ENCODE measurements at regions not wholly inside any gene's neighbourhood (a gene's known extent, or its start where the extent isn't known, plus 50 kb on each side); places are given as distances from the start of the nearest gene placed in this dataset.

DNA sequence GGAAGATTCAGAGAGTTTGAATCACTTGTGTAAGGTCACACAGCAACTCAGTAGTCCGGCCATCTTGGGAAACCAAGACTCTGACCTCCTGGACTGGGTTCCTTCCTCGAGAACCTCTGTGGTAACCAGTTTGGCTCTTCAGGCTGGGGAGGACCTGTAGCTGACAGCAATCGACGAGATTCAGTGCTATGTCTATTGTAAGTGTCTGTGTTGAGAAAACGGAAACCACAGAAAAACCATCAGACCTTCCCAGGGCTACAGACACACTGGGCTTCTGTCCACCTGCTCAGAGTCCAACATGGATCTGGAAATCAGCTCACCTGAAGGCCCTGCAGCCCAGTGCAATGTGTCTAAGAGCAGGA lies 403.7 kb downstream of the RPS24 start:
- H3K9ac ChIP-seq (ENCODE audit: insufficient read depth, low read length) = no peak overlapping the region
- TF ChIP-seq CTCF (conservative IDR thresholded peaks at IDR 0.05 in 1 of 2, IDR thresholded peaks at IDR 0.05 in 1 of 2; ENCODE audit: low read depth in 1 of 2, low read length in 2 of 2) (no peak), EZH2 (IDR thresholded peaks at IDR 0.05; ENCODE audit: low read length, missing control alignments) (no peak)
- H4K20me1 ChIP-seq (ENCODE audit: control insufficient read depth, extremely low read depth, insufficient read depth, low read length) = no peaks in the 10 kb centered on the region
- no peaks in the 10 kb centered on the region for H3K79me2 ChIP-seq (ENCODE audit: control insufficient read depth, insufficient read depth, low read length)
- no peak overlapping the region for H2AFZ ChIP-seq (ENCODE audit: low read length)
- H3K4me1 ChIP-seq (ENCODE audit: control insufficient read depth, extremely low read depth, insufficient read depth, low read length) = no peaks in the 10 kb centered on the region
- no peak overlapping the region for H3K4me3 ChIP-seq (replicated peaks in 1 of 4; ENCODE audit: control extremely low read depth in 1 of 4, insufficient read depth in 1 of 4, low read depth in 3 of 4, low read length in 4 of 4)
- H3K4me2 ChIP-seq (ENCODE audit: extremely low read depth, insufficient read depth, low read length) = no peak overlapping the region
- no peaks in the 10 kb centered on the region for H3K27me3 ChIP-seq (ENCODE audit: control insufficient read depth, insufficient read depth, low read length)
- DNase-seq (ENCODE audit: low read depth in 2 of 2) = no peak
- no peaks in the 10 kb centered on the region for H3K36me3 ChIP-seq (ENCODE audit: control insufficient read depth, insufficient read depth, low read length)
- H3K9me3 ChIP-seq (ENCODE audit: control insufficient read depth, insufficient read depth, low read depth, low read length) = no peaks in the 10 kb centered on the region
- H3K27ac ChIP-seq (ENCODE audit: insufficient read depth, low read length) = no peak overlapping the region

DNA sequence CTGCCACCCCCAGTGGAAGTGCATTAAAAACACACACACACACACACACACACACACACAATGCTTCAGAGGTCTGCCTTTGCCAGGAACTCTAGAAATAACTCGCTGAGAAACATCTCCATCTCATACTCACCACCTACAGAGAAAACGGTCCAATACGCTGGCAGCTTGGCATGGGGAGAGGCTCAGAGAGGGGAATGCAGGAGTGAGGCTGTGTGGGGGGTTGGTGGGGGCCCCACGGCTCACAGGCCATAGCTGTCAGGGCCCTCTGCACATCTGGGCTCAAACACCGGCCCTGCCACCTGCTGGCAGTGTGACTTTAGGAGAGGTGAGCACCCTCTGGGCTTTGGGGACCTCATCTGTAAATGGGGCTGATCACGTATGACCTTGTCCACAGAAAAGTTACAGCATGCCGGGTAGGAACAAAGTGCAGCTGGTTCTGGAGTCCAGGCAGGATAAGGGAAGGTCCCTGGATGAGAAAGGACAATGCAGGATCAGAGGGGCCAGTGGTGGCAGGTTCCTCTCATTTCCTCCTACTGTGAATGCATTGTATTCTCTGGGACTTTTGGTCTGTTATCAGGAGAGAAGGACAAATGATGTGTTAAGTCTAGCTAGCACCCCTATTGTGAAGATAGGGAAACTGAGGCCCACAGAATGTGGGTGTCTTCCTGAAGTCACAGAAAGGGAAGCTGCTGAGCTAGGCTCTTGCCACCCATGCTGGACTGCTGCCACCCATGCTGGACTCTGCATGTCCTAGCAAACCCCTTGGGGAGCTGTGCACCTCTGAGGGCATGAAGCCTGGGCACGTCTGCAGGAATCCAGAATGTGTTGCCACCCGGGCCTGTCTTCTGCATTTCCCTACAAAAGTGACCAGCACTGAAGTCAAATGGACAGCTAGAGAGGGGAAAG lies 404.6 kb downstream of the RPS24 start:
- Histone ChIP-seq H2AFZ (ENCODE audit: low read length) (no peak overlapping the region), H3K9me3 (ENCODE audit: control insufficient read depth, insufficient read depth, low read depth, low read length) (no peaks in the 10 kb centered on the region), H3K36me3 (ENCODE audit: control insufficient read depth, insufficient read depth, low read length) (no peaks in the 10 kb centered on the region), H3K4me1 (ENCODE audit: control insufficient read depth, extremely low read depth, insufficient read depth, low read length) (no peaks in the 10 kb centered on the region), H3K4me2 (ENCODE audit: extremely low read depth, insufficient read depth, low read length) (no peak overlapping the region), H4K20me1 (ENCODE audit: control insufficient read depth, extremely low read depth, insufficient read depth, low read length) (no peaks in the 10 kb centered on the region), H3K79me2 (ENCODE audit: control insufficient read depth, insufficient read depth, low read length) (no peaks in the 10 kb centered on the region), H3K9ac (ENCODE audit: insufficient read depth, low read length) (no peak overlapping the region), H3K27ac (ENCODE audit: insufficient read depth, low read length) (no peak overlapping the region), H3K4me3 (replicated peaks in 1 of 4; ENCODE audit: control extremely low read depth in 1 of 4, insufficient read depth in 1 of 4, low read depth in 3 of 4, low read length in 4 of 4) (no peak overlapping the region), H3K27me3 (ENCODE audit: control insufficient read depth, insufficient read depth, low read length) (no peaks in the 10 kb centered on the region)
- TF ChIP-seq CTCF (conservative IDR thresholded peaks at IDR 0.05 in 1 of 2, IDR thresholded peaks at IDR 0.05 in 1 of 2; ENCODE audit: low read depth in 1 of 2, low read length in 2 of 2) = no peak
- TF ChIP-seq EZH2 (IDR thresholded peaks at IDR 0.05; ENCODE audit: low read length, missing control alignments) = no peak
- DNase-seq (ENCODE audit: low read depth in 2 of 2) = no peak

GRCh38 chr10:78438907-78439809 lies 405.5 kb downstream of the RPS24 start:
- Histone ChIP-seq H4K20me1 (ENCODE audit: control insufficient read depth, extremely low read depth, insufficient read depth, low read length) (no peaks in the 10 kb centered on the region), H3K27ac (ENCODE audit: insufficient read depth, low read length) (no peak overlapping the region), H3K79me2 (ENCODE audit: control insufficient read depth, insufficient read depth, low read length) (no peaks in the 10 kb centered on the region), H3K27me3 (ENCODE audit: control insufficient read depth, insufficient read depth, low read length) (no peaks in the 10 kb centered on the region), H3K9me3 (ENCODE audit: control insufficient read depth, insufficient read depth, low read depth, low read length) (no peaks in the 10 kb centered on the region), H3K9ac (ENCODE audit: insufficient read depth, low read length) (no peak overlapping the region), H3K36me3 (ENCODE audit: control insufficient read depth, insufficient read depth, low read length) (no peaks in the 10 kb centered on the region), H3K4me3 (replicated peaks in 1 of 4; ENCODE audit: control extremely low read depth in 1 of 4, insufficient read depth in 1 of 4, low read depth in 3 of 4, low read length in 4 of 4) (no peak overlapping the region), H3K4me1 (ENCODE audit: control insufficient read depth, extremely low read depth, insufficient read depth, low read length) (no peaks in the 10 kb centered on the region), H2AFZ (ENCODE audit: low read length) (no peak overlapping the region), H3K4me2 (ENCODE audit: extremely low read depth, insufficient read depth, low read length) (no peak overlapping the region)
- TF ChIP-seq CTCF (conservative IDR thresholded peaks at IDR 0.05 in 1 of 2, IDR thresholded peaks at IDR 0.05 in 1 of 2; ENCODE audit: low read depth in 1 of 2, low read length in 2 of 2) = no peak
- no peak for TF ChIP-seq EZH2 (IDR thresholded peaks at IDR 0.05; ENCODE audit: low read length, missing control alignments)
- no peak for DNase-seq (ENCODE audit: low read depth in 2 of 2)
